Astrocyte (in vitro differentiated cells and primary cell): ENCODE measurements at regions not wholly inside any gene's neighbourhood (a gene's known extent, or its start where the extent isn't known, plus 50 kb on each side); places are given as distances from the start of the nearest gene placed in this dataset.

Experiments
- DNase-seq: peaks from one replicate; pipeline ENCODE4 v3.0.0-alpha.2; 2010; ENCODE audit warnings: low read depth
- FAIRE-seq: peaks from 2 replicates; lab custom pipeline; 2011; peaks lifted over from hg19 to GRCh38; lab: Jason Lieb, UNC
- H2AFZ ChIP-seq: 2 replicates; pipeline ENCODE4 v1.6.0; 2012; ENCODE audit warnings: low read depth, low read length, inconsistent platforms
- H3K27ac ChIP-seq: 2 replicates; pipeline ENCODE4 v1.5.1; 2011; ENCODE audit warnings: low read depth, low read length, inconsistent platforms
- H3K27me3 ChIP-seq: 2 replicates; pipeline ENCODE4 v1.6.0; 2011; ENCODE audit warnings: low read length, inconsistent platforms; ENCODE audit not compliant: insufficient read depth
- H3K36me3 ChIP-seq: 2 replicates; pipeline ENCODE4 v1.5.1; 2011; ENCODE audit warnings: low read length, inconsistent platforms; ENCODE audit not compliant: insufficient read depth
- H3K4me1 ChIP-seq: 2 replicates; pipeline ENCODE4 v1.5.1; 2011; ENCODE audit warnings: low read length, inconsistent platforms; ENCODE audit not compliant: insufficient read depth
- H3K4me2 ChIP-seq: 2 replicates; pipeline ENCODE4 v1.6.0; 2012; ENCODE audit warnings: low read length, inconsistent platforms
- H3K4me3 ChIP-seq: 2 replicates; pipeline ENCODE4 v1.5.1; 2011; ENCODE audit warnings: low read depth, mild to moderate bottlenecking, low read length, inconsistent platforms; ENCODE audit not compliant: insufficient read depth
- H3K79me2 ChIP-seq: 2 replicates; pipeline ENCODE4 v1.6.0; 2012; ENCODE audit warnings: mild to moderate bottlenecking, low read length, inconsistent platforms; ENCODE audit not compliant: insufficient read depth
- H3K9ac ChIP-seq: 2 replicates; pipeline ENCODE4 v1.6.0; 2012; ENCODE audit warnings: mild to moderate bottlenecking, low read length, inconsistent platforms
- H3K9me3 ChIP-seq: 2 replicates; pipeline ENCODE4 v1.5.1; 2012; ENCODE audit warnings: low read depth, mild to moderate bottlenecking, low read length, inconsistent platforms; ENCODE audit not compliant: insufficient read depth
- H4K20me1 ChIP-seq: 2 replicates; pipeline ENCODE4 v1.6.0; 2012; ENCODE audit warnings: low read length, inconsistent platforms; ENCODE audit not compliant: insufficient read depth
- H3K27ac Mint-ChIP-seq: one replicate; pipeline ENCODE4 v1.8.0; 2021; ENCODE audit warnings: mild to moderate bottlenecking, mixed read lengths; ENCODE audit not compliant: unreplicated experiment
- H3K27me3 Mint-ChIP-seq: one replicate; pipeline ENCODE4 v1.8.0; 2021; ENCODE audit warnings: low read depth, mixed read lengths; ENCODE audit not compliant: unreplicated experiment
- H3K36me3 Mint-ChIP-seq: one replicate; pipeline ENCODE4 v1.8.0; 2021; ENCODE audit warnings: low read depth, mixed read lengths; ENCODE audit not compliant: unreplicated experiment
- H3K4me1 Mint-ChIP-seq: one replicate; pipeline ENCODE4 v1.8.0; 2021; ENCODE audit warnings: low read depth, mixed read lengths; ENCODE audit not compliant: unreplicated experiment
- H3K4me3 Mint-ChIP-seq: one replicate; pipeline ENCODE4 v1.8.0; 2021; ENCODE audit warnings: mild to moderate bottlenecking, moderate library complexity, mixed read lengths; ENCODE audit not compliant: unreplicated experiment
- H3K9me3 Mint-ChIP-seq: one replicate; pipeline ENCODE4 v1.8.0; 2021; ENCODE audit warnings: mild to moderate bottlenecking, mixed read lengths; ENCODE audit not compliant: unreplicated experiment
- CTCF ChIP-seq: IDR thresholded peaks from 2 replicates; pipeline ENCODE4 v1.5.1; 2011; ENCODE audit warnings: low read depth, mild to moderate bottlenecking, inconsistent platforms, low read length, moderate library complexity; ENCODE audit not compliant: insufficient read depth
- EZH2 ChIP-seq: IDR thresholded peaks from 2 replicates; pipeline ENCODE4 v1.6.1; 2012; ENCODE audit warnings: mild to moderate bottlenecking, low read length, inconsistent platforms; ENCODE audit not compliant: insufficient read depth

DNA sequence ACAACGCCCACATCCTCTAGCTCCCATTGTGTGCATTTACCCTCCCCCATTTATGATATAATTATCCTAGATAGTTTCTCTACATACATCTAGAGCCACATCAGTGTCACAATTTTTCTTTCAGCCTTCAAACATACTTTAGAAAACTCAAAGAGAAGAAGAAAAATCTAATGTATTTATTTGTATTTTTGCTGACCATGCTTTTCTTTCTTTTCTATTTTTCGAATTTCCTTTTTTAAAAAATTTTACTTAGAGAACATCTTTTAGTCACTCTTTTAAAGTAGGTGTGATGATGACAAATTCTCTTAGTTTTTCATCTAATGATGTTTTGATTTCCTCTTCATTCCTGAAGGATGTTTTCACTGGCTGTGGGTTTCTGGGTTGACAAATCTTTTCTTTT is 117.0 kb upstream of the CHL1 start:
- no peak for TF ChIP-seq CTCF
- no peak for TF ChIP-seq EZH2
- no peaks in the 10 kb centered on the region for H3K79me2 ChIP-seq
- no peaks in the 10 kb centered on the region for H4K20me1 ChIP-seq
- no peak overlapping the region for H3K9ac ChIP-seq
- no peak overlapping the region for H3K4me2 ChIP-seq
- no peak overlapping the region for H3K4me3 ChIP-seq
- H3K4me3 Mint-ChIP-seq = no peak overlapping the region
- H3K36me3 ChIP-seq = no peaks in the 10 kb centered on the region
- no peaks in the 10 kb centered on the region for H3K4me1 Mint-ChIP-seq
- no peak overlapping the region for H3K27ac Mint-ChIP-seq
- no peaks in the 10 kb centered on the region for H3K27me3 Mint-ChIP-seq
- H3K9me3 Mint-ChIP-seq = peaks cover 7% of the 10 kb centered on the region
- no peaks in the 10 kb centered on the region for H3K36me3 Mint-ChIP-seq
- H3K9me3 ChIP-seq = no peaks in the 10 kb centered on the region
- no peaks in the 10 kb centered on the region for H3K27me3 ChIP-seq
- DNase-seq (no peak), FAIRE-seq (no peak)
- no peak overlapping the region for H3K27ac ChIP-seq
- peaks cover 8% of the 10 kb centered on the region for H3K4me1 ChIP-seq
- H2AFZ ChIP-seq = no peak overlapping the region

DNA sequence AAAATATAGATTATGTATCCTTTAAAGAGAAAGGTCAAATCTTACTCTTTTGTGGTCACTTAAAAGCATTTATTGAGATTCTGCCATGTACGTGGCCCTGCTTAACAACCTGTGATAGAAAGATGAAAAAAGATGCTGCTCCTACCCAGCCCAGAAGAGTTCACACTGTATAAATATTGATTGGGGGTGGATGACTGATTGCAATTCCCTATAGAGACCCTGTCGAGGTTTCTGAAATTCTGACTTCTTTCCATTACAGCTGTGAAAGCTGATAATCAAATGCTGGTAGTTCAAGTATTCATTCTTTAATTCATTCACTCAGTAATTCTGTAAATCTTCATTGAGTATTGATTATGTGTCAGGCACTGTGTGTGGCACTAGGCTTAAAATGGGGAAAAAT is 114.1 kb upstream of the CHL1 start:
- Mint-ChIP-seq H3K9me3 (peaks cover 8% of the 10 kb centered on the region), H3K36me3 (no peaks in the 10 kb centered on the region), H3K4me1 (no peaks in the 10 kb centered on the region), H3K4me3 (no peak overlapping the region), H3K27me3 (no peaks in the 10 kb centered on the region), H3K27ac (no peak overlapping the region)
- H3K4me3 ChIP-seq = no peak overlapping the region
- no peaks in the 10 kb centered on the region for H3K36me3 ChIP-seq
- no peak overlapping the region for H3K9ac ChIP-seq
- H2AFZ ChIP-seq = no peak overlapping the region
- no peaks in the 10 kb centered on the region for H3K79me2 ChIP-seq
- H3K4me1 ChIP-seq = no peaks in the 10 kb centered on the region
- H3K9me3 ChIP-seq = no peaks in the 10 kb centered on the region
- DNase-seq (no peak), FAIRE-seq (no peak)
- H3K27me3 ChIP-seq = no peaks in the 10 kb centered on the region
- no peak for TF ChIP-seq CTCF
- no peak for TF ChIP-seq EZH2
- H3K27ac ChIP-seq = no peak overlapping the region
- no peaks in the 10 kb centered on the region for H4K20me1 ChIP-seq
- no peak overlapping the region for H3K4me2 ChIP-seq

DNA sequence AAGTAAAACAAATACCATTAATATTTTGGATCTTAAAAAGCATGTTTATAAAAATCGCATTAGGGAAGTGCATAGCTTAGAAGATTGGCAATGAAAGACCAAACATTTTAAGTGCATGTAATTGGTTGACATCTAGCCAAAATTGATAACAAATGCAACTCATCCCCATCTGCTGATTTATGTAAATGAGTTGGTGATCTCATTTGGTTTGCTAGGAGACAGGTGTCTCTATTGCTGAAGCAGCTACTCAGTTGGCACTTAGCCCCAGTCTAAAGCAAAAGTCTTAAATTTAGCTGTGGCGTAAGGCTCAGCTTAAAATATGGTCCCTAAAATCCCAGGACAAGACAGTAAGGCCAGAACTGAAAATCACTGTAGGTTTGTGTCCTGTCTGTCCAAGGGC is 113.5 kb upstream of the CHL1 start:
- Mint-ChIP-seq H3K4me1 (no peaks in the 10 kb centered on the region), H3K27me3 (no peaks in the 10 kb centered on the region), H3K9me3 (peaks cover 8% of the 10 kb centered on the region), H3K36me3 (no peaks in the 10 kb centered on the region), H3K27ac (no peak overlapping the region), H3K4me3 (no peak overlapping the region)
- DNase-seq (no peak), FAIRE-seq (no peak)
- H3K4me3 ChIP-seq = no peak overlapping the region
- TF ChIP-seq EZH2 = no peak
- no peak for TF ChIP-seq CTCF
- no peak overlapping the region for H3K27ac ChIP-seq
- H3K36me3 ChIP-seq = no peaks in the 10 kb centered on the region
- no peak overlapping the region for H3K4me2 ChIP-seq
- H3K4me1 ChIP-seq = no peaks in the 10 kb centered on the region
- H4K20me1 ChIP-seq = no peaks in the 10 kb centered on the region
- H3K9me3 ChIP-seq = no peaks in the 10 kb centered on the region
- no peak overlapping the region for H3K9ac ChIP-seq
- no peaks in the 10 kb centered on the region for H3K27me3 ChIP-seq
- no peaks in the 10 kb centered on the region for H3K79me2 ChIP-seq
- no peak overlapping the region for H2AFZ ChIP-seq
